BJ (cell line): ENCODE measurements at regions not wholly inside any gene's neighbourhood (a gene's known extent, or its start where the extent isn't known, plus 50 kb on each side); places are given as distances from the start of the nearest gene placed in this dataset.
"Not testable (repeated sequence)": the region's sequence is repeated elsewhere in the genome, so short reads cannot be mapped to it uniquely, and the experiment has no call there.

Experiments
- CTCF ChIA-PET: fragments of 350-600 bp; formaldehyde crosslinking; extraction: SDS; loops from one replicate; lab custom pipeline; 2021; ENCODE audit warnings: antibody characterized with exemption, inconsistent platforms; lab: Yijun Ruan, JAX
- POLR2A ChIA-PET: fragments of 300-600 bp; sonication (Branson Sonifier 250); formaldehyde crosslinking; extraction: SDS; loops from one replicate; lab custom pipeline; 2021; ENCODE audit warnings: antibody characterized with exemption; lab: Charles Lee
- DNase-seq: peaks from one replicate; pipeline ENCODE4 v3.0.0-alpha.2; 2011; ENCODE audit warnings: low read depth
- H3K27me3 ChIP-seq: 2 replicates; pipeline ENCODE4 v1.6.0; 2011; ENCODE audit warnings: low read length; ENCODE audit not compliant: control insufficient read depth, insufficient read depth
- H3K36me3 ChIP-seq: 2 replicates; pipeline ENCODE4 v1.5.1; 2011; ENCODE audit warnings: low read length; ENCODE audit not compliant: control insufficient read depth, insufficient read depth
- H3K4me3 ChIP-seq: 2 replicates; pipeline ENCODE4 v1.5.1; 2011; ENCODE audit warnings: low read depth, mild to moderate bottlenecking, control low read depth, low read length
- TF ChIP-seq, protein P1 (sequence below): IDR thresholded peaks from 2 replicates; pipeline ENCODE4 v1.5.1; 2011; ENCODE audit warnings: low read depth, mild to moderate bottlenecking, control low read depth, inconsistent platforms, low read length, moderate library complexity; ENCODE audit not compliant: insufficient read depth

DNA sequence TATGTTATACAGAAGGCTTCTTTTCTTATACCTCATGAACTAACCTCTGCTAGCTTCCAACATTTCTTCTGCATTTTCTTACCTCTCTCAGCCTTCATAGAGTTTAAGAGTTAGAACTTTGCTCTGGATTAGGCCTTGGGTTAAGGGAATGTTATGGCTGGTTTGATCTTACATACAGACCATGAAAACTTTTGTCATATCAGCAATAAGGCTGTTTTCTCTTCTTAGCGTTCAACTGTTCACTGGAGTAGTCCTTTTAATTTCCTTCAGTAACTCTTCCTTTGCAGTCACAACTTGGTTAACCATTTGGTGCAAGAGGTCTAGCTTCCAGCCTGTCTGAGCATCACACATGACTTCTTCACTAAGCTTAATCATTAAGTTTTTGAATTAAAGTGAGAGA, 329.0 kb upstream of the CCNG1 start:
- DNase-seq, result no peak
- POLR2A ChIA-PET, result no interaction called here
- CTCF ChIA-PET, result no interaction called here
- no peaks in the 10 kb centered on the region for H3K27me3 ChIP-seq
- H3K4me3 ChIP-seq, result no peak overlapping the region
- H3K36me3 ChIP-seq, result no peaks in the 10 kb centered on the region
- TF ChIP-seq, protein P1, sequence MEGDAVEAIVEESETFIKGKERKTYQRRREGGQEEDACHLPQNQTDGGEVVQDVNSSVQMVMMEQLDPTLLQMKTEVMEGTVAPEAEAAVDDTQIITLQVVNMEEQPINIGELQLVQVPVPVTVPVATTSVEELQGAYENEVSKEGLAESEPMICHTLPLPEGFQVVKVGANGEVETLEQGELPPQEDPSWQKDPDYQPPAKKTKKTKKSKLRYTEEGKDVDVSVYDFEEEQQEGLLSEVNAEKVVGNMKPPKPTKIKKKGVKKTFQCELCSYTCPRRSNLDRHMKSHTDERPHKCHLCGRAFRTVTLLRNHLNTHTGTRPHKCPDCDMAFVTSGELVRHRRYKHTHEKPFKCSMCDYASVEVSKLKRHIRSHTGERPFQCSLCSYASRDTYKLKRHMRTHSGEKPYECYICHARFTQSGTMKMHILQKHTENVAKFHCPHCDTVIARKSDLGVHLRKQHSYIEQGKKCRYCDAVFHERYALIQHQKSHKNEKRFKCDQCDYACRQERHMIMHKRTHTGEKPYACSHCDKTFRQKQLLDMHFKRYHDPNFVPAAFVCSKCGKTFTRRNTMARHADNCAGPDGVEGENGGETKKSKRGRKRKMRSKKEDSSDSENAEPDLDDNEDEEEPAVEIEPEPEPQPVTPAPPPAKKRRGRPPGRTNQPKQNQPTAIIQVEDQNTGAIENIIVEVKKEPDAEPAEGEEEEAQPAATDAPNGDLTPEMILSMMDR, result no peak

DNA sequence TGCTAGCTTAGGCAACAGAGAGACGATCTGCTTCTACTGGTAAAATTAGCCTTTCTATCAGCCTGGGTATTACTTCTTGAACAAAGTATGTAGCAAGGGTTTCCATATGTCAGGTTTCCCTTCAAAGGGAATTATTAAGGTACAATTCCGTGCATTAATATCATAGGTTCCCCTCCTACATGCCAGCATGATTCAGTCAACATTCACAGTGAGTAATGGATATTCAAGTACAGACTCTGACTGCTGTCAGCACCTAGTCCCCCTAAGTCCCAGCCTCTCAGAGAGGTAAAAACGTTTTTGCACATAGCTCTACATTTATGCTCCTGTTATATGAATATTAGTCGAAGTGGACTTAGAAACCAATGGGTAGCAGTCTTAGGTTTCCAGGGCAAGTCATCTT, 322.4 kb upstream of the CCNG1 start:
- H3K27me3 ChIP-seq, result no peaks in the 10 kb centered on the region
- TF ChIP-seq, protein P1, result no peak
- H3K4me3 ChIP-seq, result no peak overlapping the region
- no peak for DNase-seq
- no peaks in the 10 kb centered on the region for H3K36me3 ChIP-seq
- POLR2A ChIA-PET, result no interaction called here
- CTCF ChIA-PET, result no interaction called here

DNA sequence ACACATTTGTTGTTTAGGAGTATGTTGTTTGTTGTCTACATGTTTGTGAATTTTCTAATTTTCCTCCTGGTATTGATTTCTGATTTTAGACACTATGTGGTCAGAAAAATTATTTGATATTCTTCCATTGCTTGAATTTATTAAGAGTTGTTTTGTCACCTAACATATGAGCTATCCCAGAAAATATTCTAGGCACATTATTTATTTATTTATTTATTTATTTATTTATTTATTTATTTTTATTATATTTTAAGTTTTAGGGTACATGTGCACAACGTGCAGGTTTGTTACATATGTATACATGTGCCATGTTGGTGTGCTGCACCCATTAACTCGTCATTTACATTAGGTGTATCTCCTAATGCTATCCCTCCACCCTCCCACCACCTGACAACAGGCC, 320.8 kb upstream of the CCNG1 start:
- POLR2A ChIA-PET, DNase-seq, H3K4me3 ChIP-seq, H3K27me3 ChIP-seq, H3K36me3 ChIP-seq, CTCF ChIA-PET: not testable (repeated sequence)

DNA sequence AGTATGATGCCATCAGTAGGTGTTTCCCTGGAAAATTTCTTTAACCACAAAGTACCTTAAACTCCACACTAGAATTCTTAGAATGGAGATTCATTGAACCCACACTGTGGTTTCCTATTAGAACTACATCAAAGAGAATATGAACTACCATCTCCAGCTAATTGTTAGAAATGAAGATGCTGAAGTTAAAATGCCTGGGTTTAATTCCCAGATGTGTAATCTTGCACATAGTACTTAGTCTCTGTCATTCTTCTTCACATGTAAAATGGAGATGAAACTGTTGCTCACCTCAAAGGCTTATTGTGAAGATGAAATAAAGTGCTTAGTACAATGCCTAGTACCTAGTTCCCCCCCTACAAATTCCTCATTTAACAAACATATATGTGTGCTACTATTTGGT, 303.3 kb upstream of the CCNG1 start:
- POLR2A ChIA-PET, result no interaction called here
- no peaks in the 10 kb centered on the region for H3K27me3 ChIP-seq
- TF ChIP-seq, protein P1, result no peak
- CTCF ChIA-PET, result no interaction called here
- DNase-seq, result no peak
- H3K4me3 ChIP-seq, result no peak overlapping the region
- H3K36me3 ChIP-seq, result no peaks in the 10 kb centered on the region

DNA sequence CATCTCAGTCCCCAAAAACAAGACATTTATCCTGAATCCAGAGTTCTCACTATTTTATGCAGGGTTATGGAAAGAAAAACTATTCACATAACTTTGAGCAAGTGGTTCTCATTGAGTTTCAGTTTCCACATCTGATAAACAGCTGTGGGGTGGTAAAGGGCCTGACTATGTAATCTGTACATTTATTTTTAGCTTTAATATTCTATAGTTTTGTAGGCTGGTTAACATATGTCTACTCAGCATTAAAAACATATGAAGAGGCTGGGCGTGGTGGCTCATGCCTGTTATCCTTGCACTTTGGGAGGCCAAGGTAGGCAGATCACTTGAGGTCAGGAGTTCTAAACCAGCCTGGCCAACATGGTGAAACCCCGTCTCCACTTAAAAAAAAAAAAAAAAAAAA, 301.5 kb upstream of the CCNG1 start:
- Histone ChIP-seq H3K36me3 (no peaks in the 10 kb centered on the region), H3K27me3 (no peaks in the 10 kb centered on the region), H3K4me3 (no peak overlapping the region)
- TF ChIP-seq, protein P1, result no peak
- POLR2A ChIA-PET, result no interaction called here
- CTCF ChIA-PET, result interaction anchor here (0.6 kb wide), 1 partner anchor 127 kb away, joined by 3 read pairs; no protein-coding TSS in a partner anchor
- DNase-seq, result no peak

DNA sequence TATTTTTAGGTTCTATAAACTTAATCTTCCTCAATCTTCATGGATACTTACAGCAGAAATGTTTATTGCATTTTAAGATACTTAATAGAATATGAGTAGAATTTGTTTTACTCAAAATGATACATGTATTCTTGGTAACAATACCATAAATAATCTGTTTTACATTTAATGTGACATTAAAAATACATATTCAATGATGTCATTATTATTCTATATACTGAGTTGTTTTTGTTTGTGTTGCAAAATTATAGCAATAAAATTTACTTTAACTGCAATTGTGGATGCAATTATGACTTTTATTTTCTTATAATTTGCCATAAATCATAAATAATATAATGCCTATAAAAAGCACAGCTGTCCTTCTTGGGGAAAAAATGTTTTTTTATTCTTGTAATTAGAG, 275.9 kb upstream of the CCNG1 start:
- ChIA-PET POLR2A (no interaction called here), CTCF (no interaction called here)
- Histone ChIP-seq H3K27me3 (no peaks in the 10 kb centered on the region), H3K36me3 (no peaks in the 10 kb centered on the region), H3K4me3 (no peak overlapping the region)
- TF ChIP-seq, protein P1, result no peak
- no peak for DNase-seq
